ENCODE measurements at regions not wholly inside any gene's neighbourhood (a gene's known extent, or its start where the extent isn't known, plus 50 kb on each side); places are given as distances from the start of the nearest gene placed in this dataset.

- no peak for TF ChIP-seq POLR2A (IDR thresholded peaks at IDR 0.05)
- TF ChIP-seq CTCF (IDR thresholded peaks at IDR 0.05): no peak
- TF ChIP-seq POLR2AphosphoS5 (IDR thresholded peaks at IDR 0.05): no peak
Measured at GRCh38 chr17:77616254-77616731, 342.2 kb upstream of the TNRC6C start.

Data from upper lobe of left lung (tissue), 4 donors.